ENCODE measurements at regions not wholly inside any gene's neighbourhood (a gene's known extent, or its start where the extent isn't known, plus 50 kb on each side); places are given as distances from the start of the nearest gene placed in this dataset.

GRCh38 chr5:85337435-85337834, 952.8 kb upstream of the EDIL3 start:
- Histone ChIP-seq H3K27me3 (replicated peaks; ENCODE audit: insufficient read depth, low read depth, low read length, poor library complexity) (no peaks in the 10 kb centered on the region), H3K4me3 (ENCODE audit: low read depth, low read length, poor library complexity, severe bottlenecking) (no peak overlapping the region), H3K9me3 (ENCODE audit: low read depth, low read length, poor library complexity, severe bottlenecking) (no peaks in the 10 kb centered on the region), H3K27ac (ENCODE audit: low read depth, low read length, poor library complexity, severe bottlenecking) (no peak overlapping the region), H3K4me1 (ENCODE audit: insufficient read depth, low read length, poor library complexity, severe bottlenecking) (no peaks in the 10 kb centered on the region), H3K36me3 (ENCODE audit: insufficient read depth, low read length, poor library complexity, severe bottlenecking) (no peaks in the 10 kb centered on the region)
- CTCF ChIA-PET = no interaction called here
- TF ChIP-seq, protein P1, sequence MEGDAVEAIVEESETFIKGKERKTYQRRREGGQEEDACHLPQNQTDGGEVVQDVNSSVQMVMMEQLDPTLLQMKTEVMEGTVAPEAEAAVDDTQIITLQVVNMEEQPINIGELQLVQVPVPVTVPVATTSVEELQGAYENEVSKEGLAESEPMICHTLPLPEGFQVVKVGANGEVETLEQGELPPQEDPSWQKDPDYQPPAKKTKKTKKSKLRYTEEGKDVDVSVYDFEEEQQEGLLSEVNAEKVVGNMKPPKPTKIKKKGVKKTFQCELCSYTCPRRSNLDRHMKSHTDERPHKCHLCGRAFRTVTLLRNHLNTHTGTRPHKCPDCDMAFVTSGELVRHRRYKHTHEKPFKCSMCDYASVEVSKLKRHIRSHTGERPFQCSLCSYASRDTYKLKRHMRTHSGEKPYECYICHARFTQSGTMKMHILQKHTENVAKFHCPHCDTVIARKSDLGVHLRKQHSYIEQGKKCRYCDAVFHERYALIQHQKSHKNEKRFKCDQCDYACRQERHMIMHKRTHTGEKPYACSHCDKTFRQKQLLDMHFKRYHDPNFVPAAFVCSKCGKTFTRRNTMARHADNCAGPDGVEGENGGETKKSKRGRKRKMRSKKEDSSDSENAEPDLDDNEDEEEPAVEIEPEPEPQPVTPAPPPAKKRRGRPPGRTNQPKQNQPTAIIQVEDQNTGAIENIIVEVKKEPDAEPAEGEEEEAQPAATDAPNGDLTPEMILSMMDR (conservative IDR thresholded peaks at IDR 0.05; ENCODE audit: low read depth, low read length) = no peak
- no peak for TF ChIP-seq EZH2 (IDR thresholded peaks at IDR 0.05; ENCODE audit: borderline replicate concordance, low read depth, low read length, poor library complexity, severe bottlenecking)
- intact Hi-C loops (cut with micrococcal nuclease; ENCODE audit: unreplicated experiment) = no loop called here
- POLR2A ChIA-PET (ENCODE audit: low non-redundant PET) = no interaction called here
- no peak for DNase-seq (ENCODE audit: low spot score)
- no TSS peak for BruUV-seq (replicated peaks)

DNA sequence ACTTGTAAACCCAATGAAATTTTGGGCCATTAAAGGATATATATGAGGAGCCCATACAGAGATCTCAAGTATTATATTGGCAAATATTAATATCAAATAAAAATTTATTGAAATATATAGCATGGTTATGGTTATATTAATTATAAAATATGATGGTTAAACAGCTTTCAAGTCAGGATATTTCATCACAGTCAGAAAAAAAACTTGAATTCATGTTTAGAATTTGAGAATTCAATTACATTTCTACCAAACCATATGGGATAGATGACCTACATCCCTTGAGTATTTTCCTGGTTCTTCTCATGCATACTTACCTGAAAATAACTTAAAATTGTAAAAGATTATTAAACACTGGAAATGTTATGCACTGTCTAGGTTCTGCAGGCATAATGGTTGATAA, 956.1 kb upstream of the EDIL3 start:
- TF ChIP-seq EZH2 (IDR thresholded peaks at IDR 0.05; ENCODE audit: borderline replicate concordance, low read depth, low read length, poor library complexity, severe bottlenecking) = no peak
- Histone ChIP-seq H3K4me3 (ENCODE audit: low read depth, low read length, poor library complexity, severe bottlenecking) (no peak overlapping the region), H3K36me3 (ENCODE audit: insufficient read depth, low read length, poor library complexity, severe bottlenecking) (no peaks in the 10 kb centered on the region), H3K27ac (ENCODE audit: low read depth, low read length, poor library complexity, severe bottlenecking) (no peak overlapping the region), H3K27me3 (replicated peaks; ENCODE audit: insufficient read depth, low read depth, low read length, poor library complexity) (no peaks in the 10 kb centered on the region), H3K4me1 (ENCODE audit: insufficient read depth, low read length, poor library complexity, severe bottlenecking) (no peaks in the 10 kb centered on the region), H3K9me3 (ENCODE audit: low read depth, low read length, poor library complexity, severe bottlenecking) (no peaks in the 10 kb centered on the region)
- no peak for DNase-seq (ENCODE audit: low spot score)
- POLR2A ChIA-PET (ENCODE audit: low non-redundant PET) = no interaction called here
- no TSS peak for BruUV-seq (replicated peaks)
- CTCF ChIA-PET = no interaction called here
- intact Hi-C loops (cut with micrococcal nuclease; ENCODE audit: unreplicated experiment) = no loop called here

DNA sequence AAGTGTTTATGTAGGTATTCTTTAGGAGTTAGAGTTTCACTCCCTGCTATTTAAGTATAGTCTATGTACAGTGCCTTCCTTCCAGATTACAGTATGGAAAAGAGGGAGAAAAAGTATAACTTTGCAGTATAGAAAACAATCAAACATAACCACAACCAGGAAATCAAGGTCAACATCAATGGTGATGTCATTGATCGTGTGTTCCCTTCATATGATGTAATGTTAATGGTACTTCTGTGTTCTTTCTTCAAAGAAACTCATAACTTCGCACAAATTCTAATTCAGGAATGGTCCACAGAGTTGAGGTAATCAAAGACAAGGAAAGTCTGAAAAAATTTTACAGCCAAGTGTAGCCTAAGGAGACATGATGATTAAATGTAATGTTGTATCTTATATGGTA, 961.1 kb upstream of the EDIL3 start:
- BruUV-seq (replicated peaks) = no TSS peak
- ChIA-PET POLR2A (ENCODE audit: low non-redundant PET) (no interaction called here), CTCF (no interaction called here)

GRCh38 chr5:85357309-85357708, 972.6 kb upstream of the EDIL3 start:
- DNase-seq (ENCODE audit: low spot score) = no peak
- Histone ChIP-seq H3K4me1 (ENCODE audit: insufficient read depth, low read length, poor library complexity, severe bottlenecking) (no peaks in the 10 kb centered on the region), H3K27me3 (replicated peaks; ENCODE audit: insufficient read depth, low read depth, low read length, poor library complexity) (no peaks in the 10 kb centered on the region), H3K36me3 (ENCODE audit: insufficient read depth, low read length, poor library complexity, severe bottlenecking) (no peaks in the 10 kb centered on the region), H3K4me3 (ENCODE audit: low read depth, low read length, poor library complexity, severe bottlenecking) (no peak overlapping the region), H3K27ac (ENCODE audit: low read depth, low read length, poor library complexity, severe bottlenecking) (no peak overlapping the region), H3K9me3 (ENCODE audit: low read depth, low read length, poor library complexity, severe bottlenecking) (no peaks in the 10 kb centered on the region)
- ChIA-PET CTCF (no interaction called here), POLR2A (ENCODE audit: low non-redundant PET) (no interaction called here)
- no TSS peak for BruUV-seq (replicated peaks)
- intact Hi-C loops (cut with micrococcal nuclease; ENCODE audit: unreplicated experiment) = no loop called here
- TF ChIP-seq, protein P1 (conservative IDR thresholded peaks at IDR 0.05; ENCODE audit: low read depth, low read length) = no peak
- TF ChIP-seq EZH2 (IDR thresholded peaks at IDR 0.05; ENCODE audit: borderline replicate concordance, low read depth, low read length, poor library complexity, severe bottlenecking) = no peak

More for the DNA sequence above, 961.1 kb upstream of the EDIL3 start:
- no peaks in the 10 kb centered on the region for H3K27me3 ChIP-seq (replicated peaks; ENCODE audit: insufficient read depth, low read depth, low read length, poor library complexity)
- no peaks in the 10 kb centered on the region for H3K4me1 ChIP-seq (ENCODE audit: insufficient read depth, low read length, poor library complexity, severe bottlenecking)
- H3K36me3 ChIP-seq (ENCODE audit: insufficient read depth, low read length, poor library complexity, severe bottlenecking) = no peaks in the 10 kb centered on the region
- DNase-seq (ENCODE audit: low spot score) = no peak
- no peak overlapping the region for H3K27ac ChIP-seq (ENCODE audit: low read depth, low read length, poor library complexity, severe bottlenecking)
- H3K9me3 ChIP-seq (ENCODE audit: low read depth, low read length, poor library complexity, severe bottlenecking) = no peaks in the 10 kb centered on the region
- TF ChIP-seq EZH2 (IDR thresholded peaks at IDR 0.05; ENCODE audit: borderline replicate concordance, low read depth, low read length, poor library complexity, severe bottlenecking) = no peak
- TF ChIP-seq, protein P1 (conservative IDR thresholded peaks at IDR 0.05; ENCODE audit: low read depth, low read length) = no peak
- no peak overlapping the region for H3K4me3 ChIP-seq (ENCODE audit: low read depth, low read length, poor library complexity, severe bottlenecking)
- intact Hi-C loops (cut with micrococcal nuclease; ENCODE audit: unreplicated experiment) = no loop called here

All from A673 (cell line).